ENCODE measurements at regions not wholly inside any gene's neighbourhood (a gene's known extent, or its start where the extent isn't known, plus 50 kb on each side); places are given as distances from the start of the nearest gene placed in this dataset.

DNA sequence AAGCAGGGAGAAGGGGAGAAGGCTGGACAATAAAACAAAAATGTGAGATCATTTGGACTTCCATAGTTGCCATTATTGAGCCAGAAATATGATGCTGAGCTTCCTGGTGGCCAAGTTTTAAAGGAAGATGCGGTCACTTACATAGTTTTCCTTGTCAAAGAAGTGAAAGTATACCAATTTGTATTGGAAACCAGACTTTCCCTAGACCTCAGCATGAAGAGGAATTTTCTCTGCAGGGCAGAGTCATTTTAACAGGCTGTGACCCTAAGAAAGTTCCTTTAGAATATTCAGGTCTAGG is 111.0 kb downstream of the GATA6 start:
- peaks cover 19% of the 10 kb centered on the region for H3K4me1 ChIP-seq (replicated peaks; ENCODE audit: insufficient read depth)
- H4K20me1 ChIP-seq (ENCODE audit: insufficient read depth): no peaks in the 10 kb centered on the region
- H3F3A ChIP-seq (ENCODE audit: insufficient read depth, low read depth): peaks cover 10% of the 10 kb centered on the region; the same call in 1 of the 2 replicates
- no peak overlapping the region for H3K4me2 ChIP-seq
- no peaks in the 10 kb centered on the region for H3K9me2 ChIP-seq (ENCODE audit: insufficient read depth)
- no peaks in the 10 kb centered on the region for H3K27me3 ChIP-seq (ENCODE audit: insufficient read depth, low read depth)
- DNase-seq: no peak
- ChIA-PET POLR2A (ENCODE audit: unreplicated experiment) (no interaction called here), CTCF (no interaction called here)
- TF ChIP-seq, protein P1, sequence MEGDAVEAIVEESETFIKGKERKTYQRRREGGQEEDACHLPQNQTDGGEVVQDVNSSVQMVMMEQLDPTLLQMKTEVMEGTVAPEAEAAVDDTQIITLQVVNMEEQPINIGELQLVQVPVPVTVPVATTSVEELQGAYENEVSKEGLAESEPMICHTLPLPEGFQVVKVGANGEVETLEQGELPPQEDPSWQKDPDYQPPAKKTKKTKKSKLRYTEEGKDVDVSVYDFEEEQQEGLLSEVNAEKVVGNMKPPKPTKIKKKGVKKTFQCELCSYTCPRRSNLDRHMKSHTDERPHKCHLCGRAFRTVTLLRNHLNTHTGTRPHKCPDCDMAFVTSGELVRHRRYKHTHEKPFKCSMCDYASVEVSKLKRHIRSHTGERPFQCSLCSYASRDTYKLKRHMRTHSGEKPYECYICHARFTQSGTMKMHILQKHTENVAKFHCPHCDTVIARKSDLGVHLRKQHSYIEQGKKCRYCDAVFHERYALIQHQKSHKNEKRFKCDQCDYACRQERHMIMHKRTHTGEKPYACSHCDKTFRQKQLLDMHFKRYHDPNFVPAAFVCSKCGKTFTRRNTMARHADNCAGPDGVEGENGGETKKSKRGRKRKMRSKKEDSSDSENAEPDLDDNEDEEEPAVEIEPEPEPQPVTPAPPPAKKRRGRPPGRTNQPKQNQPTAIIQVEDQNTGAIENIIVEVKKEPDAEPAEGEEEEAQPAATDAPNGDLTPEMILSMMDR (conservative IDR thresholded peaks at IDR 0.05): no peak
- no peak for TF ChIP-seq EZH2 (IDR thresholded peaks at IDR 0.05; ENCODE audit: low read depth)
- no peak overlapping the region for H3K27ac ChIP-seq
- H3K9me3 ChIP-seq (ENCODE audit: insufficient read depth, low read depth): no peaks in the 10 kb centered on the region
- BruUV-seq (replicated peaks): no TSS peak
- H3K79me2 ChIP-seq (ENCODE audit: low read depth): no peaks in the 10 kb centered on the region
- H3K4me3 ChIP-seq: no peak overlapping the region
- no peaks in the 10 kb centered on the region for H3K36me3 ChIP-seq (ENCODE audit: low read depth)
- H2AFZ ChIP-seq: no peak overlapping the region
- intact Hi-C loops (cut with micrococcal nuclease; ENCODE audit: unreplicated experiment): loop anchor here (5.0 to 10.0 kb wide), 4 partner anchors 67 to 272 kb away; no protein-coding TSS in a partner anchor

DNA sequence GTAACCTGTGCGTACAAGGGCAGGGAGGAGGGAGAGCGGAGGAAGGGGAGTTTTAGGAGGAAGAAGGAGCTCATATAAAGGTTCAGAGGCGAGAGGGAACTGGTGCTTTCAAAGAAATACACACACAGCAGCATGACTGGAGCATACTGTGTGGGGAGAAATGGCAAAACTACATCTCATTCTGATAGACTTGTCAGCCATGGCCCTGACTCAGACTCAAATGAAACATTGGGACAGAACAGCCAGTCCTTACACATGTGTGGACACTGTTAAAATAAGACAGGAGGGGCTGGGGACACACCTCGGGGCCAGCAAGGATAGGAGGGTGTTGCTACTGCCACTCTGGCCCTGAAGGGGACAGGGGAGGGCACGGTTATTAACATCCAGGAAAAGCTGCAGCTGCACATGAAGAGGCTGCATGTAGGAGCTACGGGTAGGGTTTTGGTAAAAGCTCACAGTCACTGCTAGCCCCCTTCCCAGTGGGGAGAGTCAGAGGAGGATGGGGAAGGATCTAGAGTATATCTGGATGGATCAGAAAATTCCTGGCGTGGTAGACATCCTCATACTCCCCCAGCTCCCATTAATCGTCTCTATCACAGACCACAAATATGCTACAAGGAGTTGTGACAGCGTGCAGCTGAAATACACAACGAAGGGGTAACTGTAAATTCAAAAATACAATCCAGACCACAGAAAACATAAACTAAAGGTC is 110.5 kb downstream of the GATA6 start:
- BruUV-seq (replicated peaks): no TSS peak
- POLR2A ChIA-PET (ENCODE audit: unreplicated experiment): no interaction called here
- CTCF ChIA-PET: no interaction called here

DNA sequence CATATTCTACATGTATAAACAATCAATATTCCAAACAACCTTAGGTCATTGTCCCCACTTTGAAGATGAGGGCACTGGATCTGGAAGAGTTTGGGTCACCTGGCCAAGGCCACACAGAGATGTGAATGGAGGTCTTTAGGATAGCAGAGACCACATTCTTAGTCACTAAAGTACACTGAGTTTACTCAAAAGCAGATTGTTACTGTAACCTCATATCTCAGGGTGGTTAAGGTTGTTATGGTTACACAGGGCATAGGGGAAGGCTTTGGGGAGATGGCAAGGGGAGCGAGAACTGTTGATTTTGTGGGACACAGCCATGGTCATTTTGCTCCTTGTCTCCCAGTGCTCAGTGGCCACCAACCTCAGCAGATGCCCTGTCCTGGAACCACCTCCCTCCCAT is 109.4 kb downstream of the GATA6 start:
- Histone ChIP-seq H3K4me3 (no peak overlapping the region), H3K9me2 (ENCODE audit: insufficient read depth) (no peaks in the 10 kb centered on the region), H4K20me1 (ENCODE audit: insufficient read depth) (no peaks in the 10 kb centered on the region), H3K27ac (no peak overlapping the region), H3K27me3 (ENCODE audit: insufficient read depth, low read depth) (no peaks in the 10 kb centered on the region), H3K79me2 (ENCODE audit: low read depth) (no peaks in the 10 kb centered on the region), H3K36me3 (ENCODE audit: low read depth) (no peaks in the 10 kb centered on the region), H3K4me1 (replicated peaks; ENCODE audit: insufficient read depth) (peaks cover 19% of the 10 kb centered on the region), H3K4me2 (no peak overlapping the region), H3F3A (ENCODE audit: insufficient read depth, low read depth) (peaks cover 10% of the 10 kb centered on the region; the same call in 1 of the 2 replicates), H2AFZ (no peak overlapping the region), H3K9me3 (ENCODE audit: insufficient read depth, low read depth) (no peaks in the 10 kb centered on the region)
- ChIA-PET POLR2A (ENCODE audit: unreplicated experiment) (no interaction called here), CTCF (no interaction called here)
- DNase-seq: no peak
- TF ChIP-seq, protein P1 (conservative IDR thresholded peaks at IDR 0.05): no peak
- no peak for TF ChIP-seq EZH2 (IDR thresholded peaks at IDR 0.05; ENCODE audit: low read depth)
- intact Hi-C loops (cut with micrococcal nuclease; ENCODE audit: unreplicated experiment): no loop called here
- BruUV-seq (replicated peaks): no TSS peak

More for the DNA sequence above, 110.5 kb downstream of the GATA6 start:
- TF ChIP-seq EZH2 (IDR thresholded peaks at IDR 0.05; ENCODE audit: low read depth): no peak
- TF ChIP-seq, protein P1 (conservative IDR thresholded peaks at IDR 0.05): no peak
- Histone ChIP-seq H3F3A (ENCODE audit: insufficient read depth, low read depth) (peaks cover 10% of the 10 kb centered on the region; the same call in 1 of the 2 replicates), H2AFZ (no peak overlapping the region), H3K4me1 (replicated peaks; ENCODE audit: insufficient read depth) (peaks cover 19% of the 10 kb centered on the region), H3K4me2 (no peak overlapping the region), H3K4me3 (no peak overlapping the region), H3K36me3 (ENCODE audit: low read depth) (no peaks in the 10 kb centered on the region), H3K79me2 (ENCODE audit: low read depth) (no peaks in the 10 kb centered on the region), H3K27me3 (ENCODE audit: insufficient read depth, low read depth) (no peaks in the 10 kb centered on the region), H3K9me2 (ENCODE audit: insufficient read depth) (no peaks in the 10 kb centered on the region), H3K9me3 (ENCODE audit: insufficient read depth, low read depth) (no peaks in the 10 kb centered on the region), H3K27ac (no peak overlapping the region), H4K20me1 (ENCODE audit: insufficient read depth) (no peaks in the 10 kb centered on the region)
- intact Hi-C loops (cut with micrococcal nuclease; ENCODE audit: unreplicated experiment): loop anchor here (5.0 to 10.0 kb wide), 4 partner anchors 67 to 272 kb away; no protein-coding TSS in a partner anchor
- DNase-seq: no peak
